SKM-1 treated with dmso at 0.1 percent for 144 hours (cell line): ENCODE measurements at regions not wholly inside any gene's neighbourhood (a gene's known extent, or its start where the extent isn't known, plus 50 kb on each side); places are given as distances from the start of the nearest gene placed in this dataset.
"Not testable (repeated sequence)": the region's sequence is repeated elsewhere in the genome, so short reads cannot be mapped to it uniquely, and the experiment has no call there.

ENCODE experiments used
- DNase-seq: peaks from one replicate; lab custom pipeline; 2025; ENCODE audit not compliant: unreplicated experiment; lab: John Stamatoyannopoulos, UW

DNA sequence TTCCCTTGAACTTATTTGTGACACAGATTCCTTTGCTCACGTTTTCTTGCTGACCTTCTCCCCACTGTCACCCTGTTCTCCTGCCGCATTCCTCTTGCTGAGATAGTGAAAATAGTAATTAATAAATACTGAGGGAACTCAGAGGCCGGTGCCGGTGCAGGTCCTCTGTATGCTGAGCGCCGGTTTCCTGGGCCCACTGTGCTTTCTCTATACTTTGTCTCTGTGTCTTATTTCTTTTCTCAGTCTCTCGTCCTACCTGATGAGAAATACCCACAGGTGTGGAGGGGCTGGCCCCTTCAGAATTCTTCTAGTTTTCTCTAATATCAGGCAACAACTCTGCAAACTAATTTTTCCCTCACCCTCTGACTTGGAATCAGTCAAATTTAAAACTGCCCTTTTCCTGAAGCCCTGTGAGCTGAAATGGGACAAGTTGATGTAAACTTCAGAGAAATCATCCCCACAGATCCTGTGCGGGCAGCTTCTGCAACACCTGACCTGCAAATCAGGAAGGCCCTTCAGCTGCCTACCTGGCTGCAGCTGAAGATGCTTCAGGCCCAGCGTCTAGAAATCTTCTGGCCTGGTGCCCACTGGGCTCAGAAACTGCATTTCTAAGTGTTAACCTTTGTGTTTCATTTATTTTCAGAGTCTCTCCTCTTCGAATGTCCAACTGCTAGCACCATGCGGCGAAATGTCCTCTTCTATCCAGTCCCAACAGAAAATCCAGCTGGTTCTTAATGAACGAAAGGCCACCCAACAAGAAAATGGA, 149.7 kb downstream of the TMEM121 start:
- not testable (repeated sequence) for DNase-seq

DNA sequence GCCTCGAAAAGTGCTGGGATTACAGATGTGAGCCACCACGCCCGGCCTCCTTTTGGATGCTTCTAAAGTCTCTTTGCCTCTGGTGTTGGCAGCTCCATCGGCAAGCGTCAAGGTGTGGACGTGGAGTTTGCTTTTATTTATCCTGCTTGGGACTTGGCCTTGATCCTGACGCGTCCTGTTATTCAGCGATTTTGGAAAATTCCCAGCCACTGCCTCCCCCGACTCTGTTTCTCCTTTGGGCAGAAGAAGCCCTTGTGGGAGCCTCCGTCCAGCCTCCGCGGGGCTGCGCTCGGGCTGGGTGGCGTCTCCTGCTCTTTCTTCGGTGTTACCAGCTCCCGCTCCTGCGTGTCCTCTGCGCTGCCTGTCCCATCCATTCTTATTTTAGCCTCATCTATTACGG, 151.7 kb downstream of the TMEM121 start:
- DNase-seq = not testable (repeated sequence)

DNA sequence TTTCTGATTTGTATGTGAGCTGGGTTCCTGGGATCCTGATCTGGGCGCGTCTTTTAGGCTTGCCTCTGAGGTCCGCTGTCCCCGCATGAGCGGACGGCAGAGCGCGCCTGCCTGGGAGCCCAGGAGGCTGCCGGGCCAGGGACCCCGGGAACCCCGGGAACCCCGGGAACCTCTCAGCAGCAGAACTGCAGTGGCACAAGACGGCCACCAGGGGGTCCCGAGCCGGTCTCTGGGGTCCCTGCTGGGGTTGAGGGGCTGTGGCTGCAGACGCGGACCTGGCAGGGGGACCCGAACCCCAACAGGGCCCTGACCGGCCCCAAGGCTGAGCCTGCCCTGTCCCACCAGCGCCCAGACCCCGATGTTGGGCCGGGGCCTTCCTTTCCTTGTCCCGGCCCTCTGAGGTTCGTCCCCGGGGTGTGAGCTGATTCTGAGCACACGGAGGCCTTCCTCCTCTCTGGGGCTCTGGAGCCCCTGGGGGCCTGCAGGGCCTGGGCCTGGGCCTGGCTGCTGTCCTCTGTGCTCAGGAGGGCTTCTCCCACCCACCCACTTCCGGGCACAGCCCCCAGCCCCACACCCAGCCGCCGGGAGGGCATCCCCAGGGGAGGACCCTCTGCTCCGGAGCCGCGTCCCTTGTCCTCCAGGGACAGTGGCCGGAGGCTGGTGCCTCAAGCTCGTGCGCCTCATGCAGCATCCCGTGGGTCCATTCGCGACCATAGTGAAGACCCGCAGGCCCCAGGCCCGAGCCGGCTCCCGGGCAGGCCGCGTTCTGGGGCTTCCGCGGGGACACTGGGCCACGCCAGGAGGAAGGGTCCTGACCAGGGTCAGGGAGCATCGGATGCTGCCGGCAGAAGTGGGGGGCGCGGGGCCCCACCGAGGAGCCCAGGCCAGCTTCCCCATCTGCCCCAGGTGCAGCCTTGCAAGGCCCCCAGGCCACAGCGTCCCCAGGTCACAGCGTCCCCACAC, 152.9 kb downstream of the TMEM121 start:
- not testable (repeated sequence) for DNase-seq

DNA sequence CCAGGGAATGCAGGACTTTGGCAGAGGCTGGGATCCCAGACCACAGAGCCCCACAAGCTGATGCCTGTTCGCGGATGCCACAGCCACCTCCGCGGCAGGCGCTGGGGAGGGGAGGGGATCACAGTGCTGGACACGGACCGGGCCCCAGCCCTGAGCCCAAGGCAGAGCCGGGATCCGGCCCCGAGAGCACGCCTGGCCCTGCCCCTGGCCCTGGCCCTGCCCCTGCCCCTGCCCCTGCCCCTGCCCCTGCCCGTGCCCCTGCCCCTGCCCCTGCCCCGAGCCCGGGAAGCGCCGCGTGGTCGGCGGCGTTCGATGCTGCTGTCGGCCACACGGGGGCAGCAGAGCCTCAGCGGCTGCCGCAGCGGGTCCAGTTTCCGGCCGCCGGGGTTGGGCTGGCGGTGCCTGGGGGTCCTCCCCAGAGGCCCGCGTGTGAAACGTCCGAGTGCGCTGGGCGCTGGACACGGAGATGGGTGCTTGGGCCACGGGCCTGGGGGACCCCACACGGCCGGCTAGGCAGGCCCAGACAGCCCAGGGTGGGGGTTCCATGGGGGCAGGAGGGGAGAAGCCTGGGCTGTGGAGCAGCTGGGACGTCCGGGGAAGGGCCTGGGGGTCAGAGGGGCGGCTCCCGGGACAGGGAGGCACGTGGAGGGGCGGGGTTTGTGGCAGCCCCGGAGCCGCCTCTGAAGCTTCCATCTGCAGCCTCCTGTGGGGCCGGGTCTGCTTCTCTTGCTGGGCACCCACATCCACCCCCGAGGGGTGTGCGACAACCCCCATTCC, 153.8 kb downstream of the TMEM121 start:
- not testable (repeated sequence) for DNase-seq

DNA sequence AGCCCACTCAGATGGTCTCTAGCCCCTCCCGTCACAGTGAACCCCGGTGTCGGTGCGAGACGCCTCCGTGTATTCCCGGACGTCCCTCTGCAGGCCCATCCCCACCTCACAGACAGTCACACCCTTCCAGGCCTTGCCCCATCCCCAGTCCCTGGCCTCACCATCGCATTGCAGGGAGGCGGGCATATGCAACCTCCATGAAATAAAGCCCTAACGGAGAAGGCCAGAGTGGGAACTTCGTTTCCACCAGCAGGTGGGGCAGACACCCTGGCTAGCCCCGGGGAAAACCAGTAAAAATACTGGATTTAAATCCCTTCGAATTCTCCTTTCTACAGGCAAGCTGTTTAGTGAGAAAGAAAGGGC, 154.3 kb downstream of the TMEM121 start:
- DNase-seq = not testable (repeated sequence)

DNA sequence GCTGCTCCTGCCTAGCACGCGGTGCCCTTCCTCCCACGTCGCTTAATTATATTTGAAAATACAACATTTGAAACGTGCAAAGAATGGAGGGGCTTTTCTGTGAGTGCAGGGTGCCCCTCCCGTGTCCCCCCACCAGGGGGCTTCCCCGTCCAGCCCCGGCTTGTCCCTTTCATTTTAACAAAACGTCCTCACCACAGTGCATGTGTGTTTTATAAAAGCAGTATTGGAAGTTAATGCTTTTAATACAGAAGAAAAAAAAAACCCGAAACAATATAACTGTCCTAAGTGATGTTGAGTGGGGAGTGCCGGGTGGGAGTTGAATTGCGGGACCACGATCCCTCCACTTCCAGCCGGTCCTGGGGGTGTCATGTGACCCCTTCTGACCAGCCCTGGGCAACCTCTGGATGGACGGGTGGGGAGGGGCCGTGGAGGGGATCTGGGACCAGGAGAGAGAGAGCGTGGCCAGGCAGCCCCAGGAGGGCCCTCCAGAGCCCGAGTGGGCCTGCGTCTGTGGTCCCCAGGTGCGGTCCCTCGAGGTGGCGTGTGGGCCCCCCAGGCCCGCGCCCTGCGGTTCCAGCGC, 155.3 kb downstream of the TMEM121 start:
- DNase-seq = not testable (repeated sequence)

DNA sequence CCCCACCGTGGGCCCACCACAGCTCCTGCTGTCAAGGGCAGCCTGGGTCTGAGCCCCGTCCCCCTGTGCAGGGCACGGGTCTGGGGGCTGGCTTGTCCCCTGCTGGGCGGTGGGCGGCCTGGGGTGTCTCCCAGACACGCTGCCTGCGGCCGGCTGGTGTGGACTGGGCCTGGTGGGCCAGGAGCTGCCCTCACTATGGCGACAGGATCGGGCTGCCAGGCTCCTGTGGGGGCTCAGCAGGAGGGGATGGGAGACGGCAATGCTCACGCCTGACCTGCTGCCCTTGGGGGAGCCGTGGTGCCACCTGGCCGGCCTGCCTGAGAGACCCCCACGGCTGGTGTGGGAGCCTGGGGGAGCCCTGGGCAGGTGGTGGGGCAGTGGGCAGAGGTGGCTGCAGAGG, 156.1 kb downstream of the TMEM121 start:
- not testable (repeated sequence) for DNase-seq

DNA sequence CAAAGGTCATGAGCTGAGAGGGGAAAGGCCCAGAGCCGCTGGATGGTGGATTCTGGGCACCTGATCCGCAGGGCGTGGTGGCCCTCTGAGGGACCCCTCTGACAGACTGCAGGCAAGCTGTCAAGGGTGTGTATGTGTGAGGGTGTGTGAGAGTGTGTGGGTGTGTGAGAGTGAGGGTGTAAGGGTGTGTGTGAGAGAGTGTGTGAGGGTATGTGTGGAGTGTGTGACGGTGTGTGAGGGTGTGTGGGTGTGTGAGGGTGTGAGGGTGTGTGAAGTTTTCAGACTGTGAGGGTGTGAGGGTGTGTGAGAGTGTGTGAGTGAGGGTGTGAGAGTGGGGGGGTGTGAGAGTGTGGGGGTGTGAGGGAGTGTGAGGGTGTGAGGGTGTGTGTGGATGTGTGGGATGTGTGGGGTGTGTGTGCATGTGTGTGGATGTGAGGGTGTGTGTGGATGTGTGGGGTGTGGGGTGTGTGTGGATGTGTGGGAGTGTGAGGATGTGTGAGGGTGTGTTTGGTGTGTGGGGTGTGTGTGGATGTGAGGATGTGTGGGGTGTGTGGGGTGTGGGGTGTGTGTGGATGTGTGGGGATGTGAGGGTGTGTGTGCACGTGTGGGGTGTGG, 156.7 kb downstream of the TMEM121 start:
- no peak for DNase-seq

DNA sequence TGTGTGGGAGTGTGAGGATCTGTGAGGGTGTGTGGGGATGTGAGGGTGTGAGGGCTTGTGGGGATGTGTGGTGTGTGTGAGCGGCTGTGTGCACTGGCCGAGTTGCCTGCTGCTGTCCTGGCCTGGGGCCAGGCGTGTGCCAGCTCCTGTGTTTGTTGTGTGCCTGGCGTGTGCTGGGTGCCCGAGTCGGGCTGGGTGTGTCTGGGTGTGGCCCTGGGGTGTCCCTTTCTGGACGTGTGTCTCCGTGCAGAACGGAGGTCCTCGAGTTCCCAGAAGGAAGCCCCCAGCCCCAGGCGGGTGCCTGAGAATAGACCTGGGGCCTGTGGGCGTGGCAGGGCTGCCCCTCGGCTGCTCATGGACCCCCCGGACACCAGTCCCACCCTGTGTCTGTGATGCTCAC, 157.7 kb downstream of the TMEM121 start:
- not testable (repeated sequence) for DNase-seq

DNA sequence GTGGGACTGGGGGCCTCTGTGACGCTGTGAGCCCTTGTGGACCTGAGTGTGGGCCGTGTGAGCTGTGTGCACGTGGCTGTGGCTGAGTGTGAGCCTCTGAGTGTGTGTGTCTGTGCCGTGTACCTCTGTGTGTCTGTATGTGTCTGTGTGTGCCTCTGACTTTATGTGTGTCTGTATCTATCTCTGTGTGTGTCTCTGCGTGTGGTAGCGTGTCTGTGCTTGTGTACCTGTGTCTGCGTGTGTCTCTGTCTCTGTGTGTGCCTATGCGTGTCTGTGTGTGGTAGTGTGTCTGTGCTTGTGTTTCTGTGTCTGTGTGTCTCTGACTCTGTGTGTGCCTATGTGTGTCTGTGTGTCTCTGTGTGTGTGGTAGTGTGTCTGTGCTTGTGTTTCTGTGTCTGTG, 158.2 kb downstream of the TMEM121 start:
- DNase-seq = not testable (repeated sequence)

DNA sequence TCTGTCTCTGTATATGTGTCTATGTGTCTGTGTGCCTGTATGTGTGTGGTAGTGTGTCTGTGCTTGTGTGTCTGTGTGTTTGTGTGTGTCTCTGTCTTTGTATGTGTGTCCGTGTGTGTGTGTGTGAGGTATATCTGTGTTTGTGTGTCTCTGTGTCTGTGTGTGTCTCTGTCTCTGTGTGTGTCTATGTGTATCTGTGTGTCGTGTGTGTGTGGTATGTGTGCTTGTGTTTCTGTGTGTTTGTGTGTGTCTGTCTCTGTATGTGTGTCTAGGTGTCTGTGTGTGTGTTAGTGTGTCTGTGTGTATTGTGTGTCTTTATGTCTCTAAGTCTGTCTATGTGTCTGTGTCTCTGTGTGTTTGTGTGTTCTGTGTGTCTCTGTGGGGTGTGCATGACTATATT, 158.6 kb downstream of the TMEM121 start:
- DNase-seq = no peak

DNA sequence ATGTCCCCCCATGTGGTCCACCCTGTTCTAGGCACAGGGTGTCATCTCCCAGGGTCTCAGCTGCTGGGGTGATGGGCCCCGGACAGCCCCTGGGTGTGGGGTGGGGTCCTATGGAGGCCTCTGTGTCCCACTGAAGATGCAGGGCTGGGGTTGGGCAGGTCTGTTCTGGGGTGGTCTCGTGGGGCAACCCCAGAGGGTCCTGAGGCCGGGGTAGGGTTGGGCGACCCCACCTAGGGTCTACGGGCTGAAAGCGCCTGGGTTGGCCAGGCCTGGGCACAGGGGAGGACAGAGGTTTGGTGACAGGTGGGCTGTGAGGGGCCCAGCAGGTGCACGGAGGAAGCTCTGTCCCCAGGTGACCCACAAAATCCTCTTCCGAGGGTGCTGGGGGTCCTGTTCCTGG, 159.2 kb downstream of the TMEM121 start:
- DNase-seq = not testable (repeated sequence)

DNA sequence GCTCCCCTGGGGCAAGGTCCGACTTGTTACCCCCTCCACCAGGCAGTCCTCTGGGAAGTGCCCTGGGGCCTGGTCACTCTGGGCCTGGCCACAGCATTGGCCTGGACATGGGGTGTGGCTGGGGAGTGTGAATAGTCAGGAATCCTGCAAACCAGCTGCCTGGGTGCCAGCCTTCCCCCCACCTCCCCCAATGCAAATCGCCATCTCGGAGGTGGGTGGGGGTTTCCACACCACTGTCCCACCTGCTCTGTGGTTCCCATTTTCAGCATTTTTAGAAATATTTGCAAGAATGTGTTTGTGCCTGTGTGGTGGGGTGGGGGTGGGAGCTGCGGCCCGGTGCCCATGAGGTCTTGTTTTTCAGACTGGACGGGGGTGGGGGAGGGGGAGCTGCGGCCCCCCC, 159.7 kb downstream of the TMEM121 start:
- DNase-seq = not testable (repeated sequence)

DNA sequence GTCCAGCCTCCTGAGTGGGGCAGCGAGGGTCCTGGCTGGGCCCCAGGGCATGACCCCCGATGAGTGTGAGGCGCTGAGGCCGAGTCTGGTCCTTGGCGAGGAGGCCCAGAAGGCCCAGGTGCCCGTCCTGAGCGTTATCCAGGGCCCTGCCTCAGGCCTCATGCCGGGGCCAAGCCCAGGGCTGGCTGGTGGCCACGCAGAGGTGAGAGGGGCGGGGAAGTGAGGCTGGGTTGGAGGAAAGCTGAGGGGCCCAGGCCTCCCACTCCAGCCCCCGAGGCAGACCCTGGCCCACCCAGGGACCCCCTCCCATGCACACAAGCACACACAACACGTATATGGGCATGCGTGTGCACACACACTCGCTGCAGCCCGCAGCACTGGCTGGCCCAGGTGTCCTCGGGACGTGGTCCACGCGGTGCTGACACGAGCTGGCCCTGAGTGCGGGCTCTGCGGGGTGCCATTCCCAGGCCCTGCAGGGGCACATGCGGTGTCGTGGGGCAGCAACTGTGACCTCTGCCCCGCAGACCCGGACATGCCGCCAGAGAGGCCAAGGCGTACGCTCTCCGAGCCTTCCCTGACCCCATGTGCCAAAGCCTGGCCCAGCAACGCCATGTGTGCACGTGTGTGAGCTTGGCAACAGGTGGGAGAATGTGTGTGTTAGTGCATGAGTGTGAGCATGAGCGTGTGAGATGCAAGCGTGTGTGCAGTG, 160.2 kb downstream of the TMEM121 start:
- not testable (repeated sequence) for DNase-seq

DNA sequence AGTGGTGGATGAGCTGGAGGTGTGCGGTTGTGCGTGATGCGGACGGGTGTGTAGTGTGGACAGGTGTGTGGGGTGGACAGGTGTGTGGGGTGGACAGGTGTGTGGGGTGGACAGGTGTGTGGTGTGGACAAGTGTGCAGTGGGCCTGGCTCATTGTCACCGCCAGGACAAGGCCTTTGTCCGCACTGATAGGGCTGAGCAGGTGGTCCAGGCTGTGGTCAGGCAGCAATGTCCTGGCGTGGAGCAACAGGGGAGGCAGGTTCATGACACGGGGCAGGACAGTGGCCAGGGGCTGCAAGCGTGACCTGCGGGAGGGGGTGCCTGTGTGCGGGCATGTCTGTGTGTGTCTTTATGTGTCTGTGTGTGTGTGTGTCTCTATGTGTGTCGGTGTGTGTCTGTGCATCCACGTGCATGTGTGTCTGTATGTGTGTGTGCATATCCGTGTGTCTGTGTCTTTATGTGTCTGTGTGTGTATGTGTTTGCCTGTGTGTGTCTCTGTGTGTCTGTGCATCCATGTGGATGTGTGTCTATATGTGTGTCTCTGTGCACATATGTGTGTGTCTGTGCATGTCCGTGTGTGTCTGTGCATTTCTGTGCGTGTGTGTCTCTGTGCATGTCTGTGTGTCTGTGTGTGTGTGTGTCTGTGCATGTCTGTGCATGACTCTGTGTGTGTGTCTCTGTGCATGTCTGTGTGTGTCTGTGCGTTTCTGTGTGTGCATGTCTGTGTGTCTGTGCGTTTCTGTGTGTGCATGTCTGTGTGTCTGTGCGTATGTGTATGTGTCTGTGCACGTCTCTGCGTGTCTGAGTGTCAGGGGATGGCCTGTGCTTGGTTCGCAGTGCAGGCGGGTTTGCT, 161.0 kb downstream of the TMEM121 start:
- not testable (repeated sequence) for DNase-seq

DNA sequence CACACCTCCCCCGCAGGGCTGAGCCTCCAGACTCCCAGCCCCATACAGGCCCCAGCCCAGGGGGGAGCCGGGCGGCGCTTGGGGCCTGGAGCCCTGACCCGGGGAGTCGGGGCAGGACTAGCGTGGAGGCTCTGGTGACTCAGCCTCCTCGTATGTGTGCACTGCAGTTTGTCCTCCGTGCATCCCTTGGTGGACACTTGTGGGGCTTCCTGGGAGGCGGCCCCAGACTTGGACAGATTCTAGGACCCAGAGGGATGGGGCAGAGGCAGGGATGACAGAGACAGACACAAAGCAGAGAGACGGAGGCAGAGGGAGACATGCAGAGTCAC, 161.6 kb downstream of the TMEM121 start:
- DNase-seq = not testable (repeated sequence)

DNA sequence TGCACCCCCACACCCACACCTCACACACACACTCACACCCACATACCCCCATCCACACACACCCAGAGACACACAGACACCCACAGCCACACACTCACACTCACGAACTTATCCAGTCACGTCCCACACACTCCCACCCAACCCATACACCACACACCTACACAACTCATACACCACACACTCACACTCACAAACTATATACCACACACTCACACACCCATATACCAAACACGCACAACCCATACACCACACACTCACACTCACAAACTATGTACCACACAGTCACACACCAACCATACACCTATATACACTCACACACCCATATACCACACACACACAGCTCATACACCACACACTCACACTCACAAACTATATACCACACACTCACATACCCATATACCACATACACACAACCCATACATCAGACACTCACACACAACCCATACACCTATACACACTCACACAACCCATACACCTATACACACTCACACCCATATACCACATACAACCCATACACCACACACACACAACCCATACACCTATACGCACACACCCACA, 162.4 kb downstream of the TMEM121 start:
- not testable (repeated sequence) for DNase-seq

DNA sequence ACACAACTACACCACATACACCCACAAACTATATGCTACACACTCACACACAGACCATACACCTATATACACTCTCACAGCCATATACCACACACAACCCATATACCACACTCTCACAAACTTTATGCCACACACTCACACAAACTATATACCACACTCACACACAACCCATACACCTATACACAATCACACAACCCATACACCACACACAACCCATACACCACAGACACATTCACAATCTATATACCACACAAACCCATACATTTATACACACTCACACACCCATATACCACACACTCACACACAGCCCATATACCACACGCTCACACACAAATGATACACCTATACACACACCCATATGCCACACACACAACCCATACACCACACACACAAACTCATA, 163.3 kb downstream of the TMEM121 start:
- DNase-seq = no peak

DNA sequence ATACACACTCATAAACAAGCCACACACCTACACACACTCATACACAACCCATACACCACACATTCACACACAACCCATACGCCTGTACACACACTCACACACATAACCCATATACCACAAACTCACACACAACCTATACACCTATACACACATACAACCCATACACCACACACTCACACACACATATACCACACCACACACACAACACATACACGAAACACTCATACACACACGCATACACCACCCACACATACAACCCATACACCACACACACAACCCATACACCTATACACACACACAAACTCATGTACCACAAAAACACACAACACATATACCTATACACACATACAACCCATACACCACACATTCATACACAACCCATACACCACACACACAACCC, 164.3 kb downstream of the TMEM121 start:
- no peak for DNase-seq
